DOHH2 (cell line): ENCODE measurements at regions not wholly inside any gene's neighbourhood (a gene's known extent, or its start where the extent isn't known, plus 50 kb on each side); places are given as distances from the start of the nearest gene placed in this dataset.

Experiments used
- H3F3A ChIP-seq: fragments of 200-600 bp; sonication (generic), shearing (Covaris generic); 2 replicates; pipeline ENCODE4 v1.6.0; 2016; ENCODE audit warnings: antibody characterized with exemption, mild to moderate bottlenecking; ENCODE audit not compliant: control insufficient read depth, insufficient read depth
- H3K27ac ChIP-seq: fragments of 200-600 bp; sonication (generic); 2 replicates; pipeline ENCODE4 v1.5.1; 2014; ENCODE audit warnings: low read depth, mild to moderate bottlenecking, low read length, moderate library complexity
- H3K27me3 ChIP-seq: fragments of 200-600 bp; sonication (generic); 2 replicates; pipeline ENCODE4 v1.6.1; 2014; ENCODE audit warnings: mild to moderate bottlenecking, low read length, mixed read lengths; ENCODE audit not compliant: control insufficient read depth
- H3K36me3 ChIP-seq: fragments of 200-600 bp; sonication (generic); 2 replicates; pipeline ENCODE4 v1.6.1; 2014; ENCODE audit warnings: mild to moderate bottlenecking, low read length, moderate library complexity, mixed read lengths; ENCODE audit not compliant: control insufficient read depth
- H3K4me1 ChIP-seq: fragments of 200-600 bp; sonication (generic); 2 replicates; pipeline ENCODE4 v1.6.1; 2014; ENCODE audit warnings: mild to moderate bottlenecking, low read length, mixed read lengths; ENCODE audit not compliant: control insufficient read depth
- H3K4me2 ChIP-seq: fragments of 200-600 bp; sonication (generic); 2 replicates; pipeline ENCODE4 v1.6.0; 2014; ENCODE audit warnings: mild to moderate bottlenecking, low read length, moderate library complexity
- H3K4me3 ChIP-seq: fragments of 200-600 bp; sonication (generic); 2 replicates; pipeline ENCODE4 v1.5.1; 2014; ENCODE audit warnings: mild to moderate bottlenecking, low read length, mixed read lengths
- H3K79me2 ChIP-seq: fragments of 200-600 bp; sonication (generic); 2 replicates; pipeline ENCODE4 v1.6.1; 2014; ENCODE audit warnings: mild to moderate bottlenecking, low read length, mixed read lengths; ENCODE audit not compliant: control insufficient read depth
- H3K9me2 ChIP-seq: fragments of 200-600 bp; sonication (generic); replicated peaks from 2 replicates; pipeline ENCODE4 v1.6.1; 2014; ENCODE audit warnings: mild to moderate bottlenecking, low read length, mixed read lengths; ENCODE audit not compliant: control insufficient read depth
- H3K9me3 ChIP-seq: fragments of 200-600 bp; sonication (generic); 2 replicates; pipeline ENCODE4 v1.6.1; 2014; ENCODE audit warnings: antibody characterized with exemption, low read length, mixed read lengths; ENCODE audit not compliant: control insufficient read depth, insufficient read depth
- H4K20me1 ChIP-seq: fragments of 200-600 bp; sonication (generic); 2 replicates; pipeline ENCODE4 v1.6.0; 2014; ENCODE audit warnings: low read depth, mild to moderate bottlenecking, antibody characterized with exemption, low read length, moderate library complexity; ENCODE audit not compliant: control insufficient read depth, insufficient read depth
- EZH2phosphoT487 ChIP-seq: fragments of 200-600 bp; sonication (generic); IDR thresholded peaks from 2 replicates; pipeline ENCODE4 v1.6.1; 2017; ENCODE audit warnings: borderline replicate concordance, mild to moderate bottlenecking, antibody characterized with exemption, low read length, moderate library complexity, mixed read lengths
- TF ChIP-seq, protein P1 (sequence below): fragments of 200-600 bp; sonication (generic); IDR thresholded peaks from one replicate; pipeline ENCODE4 v1.5.1; 2014; ENCODE audit warnings: antibody characterized with exemption, mild to moderate bottlenecking, low read depth, low read length; ENCODE audit not compliant: poor library complexity, severe bottlenecking

DNA sequence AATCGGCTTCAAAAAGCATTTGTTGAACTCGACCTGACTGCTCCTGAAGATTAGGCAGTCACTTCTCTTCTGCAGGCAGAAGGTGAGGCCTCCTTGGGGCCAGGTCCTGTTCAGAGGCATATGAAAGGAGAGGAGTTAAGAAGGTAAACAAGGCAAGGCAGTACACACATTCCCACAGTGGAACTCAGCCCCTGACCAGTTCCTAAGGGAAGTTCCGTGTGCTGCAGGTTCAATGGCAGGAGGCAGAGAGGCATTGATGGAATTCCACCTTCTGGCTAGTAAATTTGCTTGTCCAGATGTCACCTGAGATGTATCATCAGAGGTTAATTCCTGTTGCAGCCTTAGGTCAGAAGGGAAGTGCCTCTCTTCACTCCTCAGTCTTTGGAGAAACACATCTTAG is 337.0 kb upstream of the MTNR1B start:
- Histone ChIP-seq H3K4me1 (no peaks in the 10 kb centered on the region), H3K9me2 (no peaks in the 10 kb centered on the region), H3K36me3 (no peaks in the 10 kb centered on the region), H3K27ac (no peak overlapping the region), H3F3A (no peaks in the 10 kb centered on the region), H4K20me1 (no peaks in the 10 kb centered on the region), H3K79me2 (no peaks in the 10 kb centered on the region), H3K9me3 (no peaks in the 10 kb centered on the region), H3K27me3 (no peaks in the 10 kb centered on the region), H3K4me3 (no peak overlapping the region), H3K4me2 (no peak overlapping the region)
- TF ChIP-seq, protein P1, sequence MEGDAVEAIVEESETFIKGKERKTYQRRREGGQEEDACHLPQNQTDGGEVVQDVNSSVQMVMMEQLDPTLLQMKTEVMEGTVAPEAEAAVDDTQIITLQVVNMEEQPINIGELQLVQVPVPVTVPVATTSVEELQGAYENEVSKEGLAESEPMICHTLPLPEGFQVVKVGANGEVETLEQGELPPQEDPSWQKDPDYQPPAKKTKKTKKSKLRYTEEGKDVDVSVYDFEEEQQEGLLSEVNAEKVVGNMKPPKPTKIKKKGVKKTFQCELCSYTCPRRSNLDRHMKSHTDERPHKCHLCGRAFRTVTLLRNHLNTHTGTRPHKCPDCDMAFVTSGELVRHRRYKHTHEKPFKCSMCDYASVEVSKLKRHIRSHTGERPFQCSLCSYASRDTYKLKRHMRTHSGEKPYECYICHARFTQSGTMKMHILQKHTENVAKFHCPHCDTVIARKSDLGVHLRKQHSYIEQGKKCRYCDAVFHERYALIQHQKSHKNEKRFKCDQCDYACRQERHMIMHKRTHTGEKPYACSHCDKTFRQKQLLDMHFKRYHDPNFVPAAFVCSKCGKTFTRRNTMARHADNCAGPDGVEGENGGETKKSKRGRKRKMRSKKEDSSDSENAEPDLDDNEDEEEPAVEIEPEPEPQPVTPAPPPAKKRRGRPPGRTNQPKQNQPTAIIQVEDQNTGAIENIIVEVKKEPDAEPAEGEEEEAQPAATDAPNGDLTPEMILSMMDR = no peak
- TF ChIP-seq EZH2phosphoT487 = no peak

DNA sequence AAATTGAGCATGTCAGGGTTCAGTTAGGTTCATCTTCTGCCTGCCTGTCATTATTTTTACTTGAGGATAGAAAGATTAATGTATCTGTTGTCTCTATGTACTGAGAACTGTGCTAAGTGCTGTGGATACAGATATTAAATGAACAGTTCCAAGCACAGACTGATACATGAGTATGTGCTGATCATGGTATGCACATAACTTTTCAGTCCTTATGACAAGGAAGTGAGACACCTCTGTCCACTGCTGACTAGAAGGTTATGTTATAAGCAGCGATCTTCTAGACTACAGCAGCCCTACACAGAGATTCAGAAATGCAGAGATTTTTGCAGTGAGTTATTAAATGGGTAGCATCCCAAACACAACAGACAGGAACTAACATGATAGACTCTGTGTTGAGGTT is 335.6 kb upstream of the MTNR1B start:
- no peak overlapping the region for H3K27ac ChIP-seq

GRCh38 chr11:92636543-92637188 is 332.8 kb upstream of the MTNR1B start:
- Histone ChIP-seq H3K4me3 (no peak overlapping the region), H3K4me1 (no peaks in the 10 kb centered on the region), H3K27ac (no peak overlapping the region), H4K20me1 (no peaks in the 10 kb centered on the region), H3K79me2 (no peaks in the 10 kb centered on the region), H3K27me3 (no peaks in the 10 kb centered on the region), H3K9me2 (no peaks in the 10 kb centered on the region), H3K36me3 (no peaks in the 10 kb centered on the region), H3K9me3 (no peaks in the 10 kb centered on the region), H3F3A (no peaks in the 10 kb centered on the region), H3K4me2 (no peak overlapping the region)
- TF ChIP-seq, protein P1 = no peak
- no peak for TF ChIP-seq EZH2phosphoT487

More for the DNA sequence above, 335.6 kb upstream of the MTNR1B start:
- TF ChIP-seq EZH2phosphoT487 = no peak
- TF ChIP-seq, protein P1 = no peak
- H4K20me1 ChIP-seq = no peaks in the 10 kb centered on the region
- H3K9me3 ChIP-seq = no peaks in the 10 kb centered on the region
- H3K79me2 ChIP-seq = no peaks in the 10 kb centered on the region
- no peaks in the 10 kb centered on the region for H3K36me3 ChIP-seq
- H3K4me2 ChIP-seq = no peak overlapping the region
- H3F3A ChIP-seq = no peaks in the 10 kb centered on the region
- no peaks in the 10 kb centered on the region for H3K4me1 ChIP-seq
- no peaks in the 10 kb centered on the region for H3K27me3 ChIP-seq
- no peak overlapping the region for H3K4me3 ChIP-seq
- no peaks in the 10 kb centered on the region for H3K9me2 ChIP-seq
